HG02852 (cell line): ENCODE measurements at regions not wholly inside any gene's neighbourhood (a gene's known extent, or its start where the extent isn't known, plus 50 kb on each side); places are given as distances from the start of the nearest gene placed in this dataset.

Experiments
- ATAC-seq: cut with Tn5 transposase; IDR thresholded peaks from one replicate; pipeline ENCODE4 v1.9.1; 2021; ENCODE audit warnings: mild to moderate bottlenecking, moderate library complexity; ENCODE audit not compliant: unreplicated experiment

DNA sequence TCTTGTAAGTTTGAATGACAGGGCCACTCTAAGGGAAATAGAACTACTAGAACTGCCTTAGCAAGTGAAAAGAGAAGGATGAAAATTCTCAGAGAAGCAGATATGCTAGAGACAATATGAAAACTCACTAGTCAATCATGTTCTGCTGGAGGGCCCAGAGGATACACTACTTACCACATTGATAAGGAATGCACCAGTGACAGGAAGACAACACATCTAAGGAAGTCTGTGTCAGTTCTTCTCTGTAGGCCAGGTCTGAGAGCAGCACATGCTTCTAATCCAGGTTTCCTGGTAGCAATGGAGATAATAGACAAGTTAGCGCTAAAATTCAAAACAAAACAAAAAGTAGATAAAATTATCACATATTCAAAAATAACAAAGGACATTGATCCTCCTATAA lies 235.2 kb upstream of the AKR1E2 start:
- no peak for ATAC-seq

DNA sequence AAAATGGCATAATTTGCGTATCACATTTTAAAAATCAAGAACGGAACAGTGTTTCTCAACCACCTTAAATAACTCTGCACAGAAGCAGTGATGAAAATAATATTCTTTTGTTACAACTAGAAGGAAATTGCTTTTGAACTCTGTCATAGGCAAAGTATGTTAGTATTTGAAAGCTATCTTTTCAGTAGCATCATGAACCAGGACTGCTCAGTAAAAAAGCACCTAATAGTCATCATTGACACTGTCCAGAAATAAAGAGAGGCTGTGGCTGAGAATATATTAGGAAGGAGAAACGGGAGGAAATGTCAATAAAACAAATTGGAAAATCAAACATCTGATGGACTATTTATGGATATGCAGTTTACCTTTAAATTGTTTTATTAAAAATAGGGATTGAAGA lies 237.2 kb upstream of the AKR1E2 start:
- no peak for ATAC-seq

GRCh38 chr10:4587466-4587865 lies 238.5 kb upstream of the AKR1E2 start:
- no peak for ATAC-seq

- ATAC-seq = no peak
Measured at GRCh38 chr10:4586776-4587175, 239.2 kb upstream of the AKR1E2 start.

DNA sequence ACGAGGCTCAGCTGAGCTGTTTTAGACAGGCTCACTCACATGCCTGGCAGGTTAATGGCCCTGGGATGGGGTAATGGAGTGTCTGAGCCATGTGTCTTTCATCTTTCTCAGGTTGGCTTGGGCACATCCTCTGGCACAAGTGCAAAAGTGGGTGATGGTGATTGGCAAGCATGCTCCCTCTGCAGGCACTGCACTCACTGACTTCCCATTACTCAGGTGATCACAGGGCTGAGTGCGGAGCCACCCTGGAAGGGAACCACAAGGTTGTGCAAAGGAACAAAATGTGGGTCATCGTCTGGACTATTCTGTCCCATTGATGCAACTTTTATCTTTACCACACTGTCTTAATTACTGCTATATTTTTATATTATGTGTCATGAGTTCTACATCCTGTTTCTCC lies 244.1 kb upstream of the AKR1E2 start:
- no peak for ATAC-seq

GRCh38 chr10:4579844-4580243 lies 246.2 kb upstream of the AKR1E2 start:
- ATAC-seq = no peak

GRCh38 chr10:4576206-4576605 lies 249.8 kb upstream of the AKR1E2 start:
- ATAC-seq = no peak

DNA sequence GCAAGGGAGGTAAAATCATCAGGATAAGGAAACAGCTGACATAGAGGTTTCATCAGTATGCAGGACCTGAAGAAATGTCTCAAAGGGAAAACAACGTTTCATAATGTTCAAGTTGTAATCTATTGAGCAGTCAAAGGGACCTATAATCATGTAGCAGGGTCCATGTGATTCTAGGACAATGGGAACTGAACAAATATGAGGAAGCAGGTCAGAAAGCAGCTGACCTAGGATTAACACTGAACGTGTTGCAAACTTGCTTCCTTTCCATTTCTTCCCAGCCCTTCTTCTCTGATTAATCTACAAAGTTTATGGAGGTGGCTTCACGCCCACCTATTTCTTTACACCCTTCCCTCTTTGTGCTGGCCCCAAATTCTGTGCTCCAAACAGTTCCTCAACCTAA lies 256.9 kb upstream of the AKR1E2 start:
- ATAC-seq = no peak

DNA sequence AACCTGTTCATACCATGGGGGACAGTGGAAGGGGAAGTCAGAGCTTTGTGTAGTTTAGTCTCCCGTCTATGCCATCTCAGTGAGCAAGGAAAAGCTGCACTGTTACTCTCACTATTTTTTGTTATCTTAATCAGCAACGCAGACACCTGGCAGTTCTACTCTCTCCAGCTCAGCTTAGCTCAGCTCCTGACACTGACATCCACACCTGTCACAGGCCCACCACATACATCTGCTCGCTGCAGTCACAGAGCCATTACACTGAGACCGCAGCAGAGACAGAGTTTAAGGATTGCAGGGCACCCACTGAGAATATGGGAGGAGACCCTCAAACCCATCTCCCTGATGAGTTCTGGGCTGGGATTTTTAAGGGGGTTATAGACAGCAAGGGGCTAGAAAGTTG lies 257.3 kb upstream of the AKR1E2 start:
- ATAC-seq = no peak

DNA sequence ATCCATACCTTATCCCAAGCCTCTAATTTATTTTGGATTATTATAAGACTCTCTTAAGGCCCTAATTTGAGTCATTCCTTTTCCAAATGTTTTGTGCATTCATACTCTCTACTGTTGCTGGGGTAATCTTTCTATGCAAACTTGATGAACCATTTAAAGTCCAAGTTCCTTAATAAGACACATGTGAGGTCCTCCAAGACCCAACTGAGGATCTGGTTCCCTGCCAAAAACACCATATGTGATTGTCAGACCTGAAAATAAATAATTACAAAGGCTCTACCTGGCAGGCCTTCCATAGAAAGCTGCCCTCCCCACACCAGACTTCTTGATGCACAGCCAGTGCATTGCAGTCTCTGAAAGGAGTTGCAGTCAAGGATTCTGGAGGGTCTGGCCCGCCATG lies 257.9 kb upstream of the AKR1E2 start:
- ATAC-seq = no peak

DNA sequence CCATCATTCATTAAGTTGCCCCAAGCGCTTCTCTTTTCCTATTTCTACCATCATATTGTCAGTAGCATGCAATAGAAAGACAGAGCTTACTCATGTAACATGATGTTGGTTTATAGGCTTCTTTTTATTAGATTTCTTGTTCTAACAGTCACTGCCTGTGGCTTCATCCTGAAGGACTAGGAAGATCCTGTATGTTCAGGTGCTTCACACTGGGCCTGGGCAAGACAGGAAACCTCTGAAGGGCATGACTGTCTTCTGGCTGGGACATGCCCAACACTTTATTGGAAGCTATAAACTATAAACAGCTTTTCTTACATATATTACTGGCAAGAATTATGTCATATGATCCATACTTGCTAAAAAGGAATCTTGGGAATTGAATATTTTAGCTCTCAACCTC lies 258.4 kb upstream of the AKR1E2 start:
- no peak for ATAC-seq

DNA sequence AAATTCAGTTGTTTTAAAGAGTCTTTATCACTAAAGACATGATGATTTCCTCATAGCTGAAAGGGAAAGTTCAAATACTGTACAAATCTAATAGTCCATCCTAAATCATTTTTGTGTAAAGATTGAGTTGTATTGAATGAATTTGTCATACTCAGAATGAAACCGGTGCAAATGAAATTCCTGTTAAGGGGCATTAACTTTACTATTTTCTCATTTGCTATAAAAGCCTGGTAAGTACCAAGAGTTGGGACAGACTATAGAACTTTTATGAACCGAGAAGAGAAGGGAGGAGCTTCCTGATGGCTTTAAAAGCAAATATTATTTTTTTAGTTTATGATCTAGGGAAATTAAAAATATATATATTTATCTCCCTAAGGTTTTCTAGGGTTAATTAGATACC lies 260.0 kb upstream of the AKR1E2 start:
- no peak for ATAC-seq

GRCh38 chr10:4561296-4561695 lies 264.7 kb upstream of the AKR1E2 start:
- no peak for ATAC-seq

DNA sequence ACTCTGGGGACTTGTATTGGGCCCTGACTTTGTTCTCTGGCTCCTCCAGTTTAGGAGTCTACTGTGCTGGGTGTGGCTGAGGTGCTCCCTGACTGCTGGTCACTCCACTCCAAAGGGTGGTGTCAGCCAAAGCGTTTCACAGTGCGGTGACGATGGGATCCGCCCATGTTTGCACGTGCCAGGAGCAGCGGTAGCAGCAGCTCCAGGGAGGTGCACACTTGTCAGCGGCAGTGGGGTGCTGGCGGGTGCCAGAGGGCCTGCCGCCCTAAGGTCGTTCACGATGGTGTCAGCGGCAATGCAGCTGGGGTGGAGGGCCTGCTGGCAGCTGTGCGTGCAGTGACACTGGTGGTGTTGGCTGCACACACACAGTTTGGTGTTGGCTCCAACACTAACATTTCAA lies 268.5 kb upstream of the AKR1E2 start:
- ATAC-seq = no peak

DNA sequence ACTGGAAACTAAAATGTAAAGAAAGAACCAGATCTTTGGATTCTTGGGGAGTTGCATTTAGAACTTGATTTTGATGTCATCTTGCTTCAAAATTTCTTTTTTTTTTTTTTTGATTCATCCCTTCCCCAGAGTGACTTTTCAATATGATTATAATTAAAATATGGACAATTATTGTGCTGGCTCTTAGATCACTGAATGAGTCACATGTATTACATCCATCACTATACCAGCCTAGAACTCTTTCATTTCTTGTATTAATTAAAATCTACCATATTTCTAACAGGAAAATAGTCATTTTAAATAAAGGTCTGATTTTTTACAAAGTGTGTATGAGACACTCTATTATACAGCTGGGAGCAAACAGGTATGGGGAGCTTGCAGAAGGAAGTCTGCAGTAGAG lies 269.5 kb upstream of the AKR1E2 start:
- no peak for ATAC-seq

GRCh38 chr10:4555920-4556319 lies 270.1 kb upstream of the AKR1E2 start:
- no peak for ATAC-seq

DNA sequence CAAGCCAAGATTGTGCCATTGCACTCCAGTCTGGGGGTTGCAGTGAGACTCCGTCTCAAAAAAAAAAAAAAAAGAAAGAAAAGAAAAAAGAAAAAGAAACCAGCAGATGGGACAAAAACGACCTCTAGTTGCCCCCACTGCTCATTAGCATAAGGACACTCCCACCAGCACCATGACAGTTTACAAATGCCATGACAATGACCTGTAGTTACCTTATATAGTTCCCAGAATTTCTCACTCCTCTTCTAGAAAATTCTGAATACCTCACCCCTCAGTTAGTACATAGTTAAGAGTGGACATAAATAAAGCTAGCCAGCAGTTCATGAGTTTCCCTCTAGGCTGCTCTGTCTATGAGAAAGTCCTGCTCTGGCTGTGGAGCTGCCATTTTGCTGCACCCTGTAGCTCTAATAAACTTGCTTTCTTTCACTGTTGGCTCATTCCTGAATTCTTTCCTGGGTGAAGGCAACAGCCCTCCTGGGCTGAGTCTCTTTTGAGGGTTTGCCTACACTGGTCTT lies 276.8 kb upstream of the AKR1E2 start:
- no peak for ATAC-seq

GRCh38 chr10:4546931-4547330 lies 279.1 kb upstream of the AKR1E2 start:
- no peak for ATAC-seq

GRCh38 chr10:4546500-4546899 lies 279.5 kb upstream of the AKR1E2 start:
- ATAC-seq = no peak

DNA sequence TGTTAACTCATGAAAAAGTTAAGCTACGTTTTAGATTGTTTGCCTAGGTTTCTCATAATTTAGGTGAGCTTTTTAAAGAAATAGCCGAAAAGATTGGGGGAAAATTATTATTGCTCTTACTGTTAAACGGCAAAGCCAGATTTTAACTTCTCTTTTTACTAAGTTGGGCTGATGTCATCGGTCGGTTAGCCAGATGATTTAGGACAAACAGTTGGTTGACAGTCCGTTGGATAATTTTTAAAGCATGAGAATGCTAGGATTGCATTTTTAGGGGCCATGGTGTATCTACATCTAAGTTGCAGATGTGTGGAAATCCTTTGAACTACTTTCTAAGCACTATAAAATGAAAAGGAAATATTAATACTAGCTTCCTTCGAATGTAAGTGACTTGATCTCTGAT lies 280.9 kb upstream of the AKR1E2 start:
- ATAC-seq = no peak

DNA sequence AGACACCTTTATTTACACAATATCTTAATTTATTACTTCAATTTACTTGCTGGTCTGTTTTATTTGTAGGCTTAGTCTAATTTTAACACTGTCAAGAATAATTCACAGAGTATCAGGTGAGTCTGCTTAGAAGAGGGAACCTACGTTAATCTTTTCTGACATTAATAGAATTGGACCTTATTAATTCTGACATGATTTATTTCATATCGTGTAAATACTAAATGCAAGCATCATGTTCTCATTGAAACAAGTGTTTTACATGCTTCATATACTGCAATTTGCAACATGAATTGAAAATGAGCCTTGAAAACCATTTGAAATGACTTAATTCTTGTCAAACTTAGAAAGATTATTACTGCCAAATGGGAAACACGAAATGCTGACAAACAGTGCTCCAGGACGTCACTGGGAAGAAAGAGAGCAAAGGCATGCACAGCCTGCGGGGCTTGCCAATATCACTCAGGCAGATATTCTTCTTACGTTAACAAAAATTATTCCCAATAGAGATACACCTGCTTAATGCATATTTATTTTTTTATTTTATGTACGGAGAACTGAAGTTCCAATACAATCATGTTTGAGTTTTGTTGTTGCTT lies 282.0 kb upstream of the AKR1E2 start:
- ATAC-seq = no peak

DNA sequence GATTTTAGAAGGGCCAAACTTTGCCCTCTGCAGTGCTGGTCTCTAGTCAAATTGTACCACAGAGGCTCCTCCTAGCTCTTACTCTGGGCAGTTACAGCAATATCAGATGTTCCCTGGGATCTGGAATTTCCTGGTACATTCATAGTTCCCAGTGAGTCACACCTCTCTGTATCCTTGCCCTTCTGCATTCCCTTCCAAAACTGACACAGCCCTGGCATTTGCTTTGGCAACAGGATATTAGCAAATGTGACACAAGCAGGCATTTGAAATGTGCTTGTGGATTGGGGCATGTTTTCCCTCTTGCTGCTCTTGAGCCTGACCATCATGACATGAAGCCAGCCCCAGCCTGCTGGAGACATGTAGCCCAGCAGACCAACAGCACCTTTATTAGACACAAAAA lies 284.7 kb upstream of the AKR1E2 start:
- ATAC-seq = no peak

- ATAC-seq = no peak
Measured at GRCh38 chr10:4538016-4538415, 288.0 kb upstream of the AKR1E2 start.
